Gastroesophageal sphincter (tissue), 3 donors: ENCODE measurements at regions not wholly inside any gene's neighbourhood (a gene's known extent, or its start where the extent isn't known, plus 50 kb on each side); places are given as distances from the start of the nearest gene placed in this dataset.

Experiments used
- CTCF ChIP-seq, 4 experiments: fragments of 200-600 bp in 2 of 4; fragments of 450-650 bp in 2 of 4; sonication (generic) in 1 of 4; IDR thresholded peaks; one replicate each; pipeline ENCODE4 v1.5.1; 2017 to 2019; ENCODE audit warnings: antibody characterized with exemption in 4 of 4, mild to moderate bottlenecking in 2 of 4, moderate library complexity in 2 of 4
- POLR2A ChIP-seq, 2 donors: fragments of 450-650 bp; IDR thresholded peaks; one replicate each; pipeline ENCODE4 v1.6.1; 2017; ENCODE audit warnings: antibody characterized with exemption in 2 of 2, mild to moderate bottlenecking in 2 of 2, moderate library complexity in 1 of 2

- no peak for TF ChIP-seq CTCF (IDR thresholded peaks at IDR 0.05)
- TF ChIP-seq POLR2A (IDR thresholded peaks at IDR 0.05): no peak
These were observed 211.5 kb upstream of the GCFC2 start for GRCh38 chr2:75922191-75922590.
